Common myeloid progenitor, CD34-positive (primary cell): ENCODE measurements at regions not wholly inside any gene's neighbourhood (a gene's known extent, or its start where the extent isn't known, plus 50 kb on each side); places are given as distances from the start of the nearest gene placed in this dataset.

Experiments
- CTCF ChIA-PET: fragments of 350-600 bp; sonication (Branson Sonifier 250); formaldehyde crosslinking; loops from one replicate; lab custom pipeline; 2021; ENCODE audit warnings: antibody characterized with exemption; lab: Charles Lee
- POLR2A ChIA-PET: fragments of 350-600 bp; sonication (Branson Sonifier 250); formaldehyde crosslinking; loops from one replicate; lab custom pipeline; 2021; ENCODE audit warnings: antibody characterized with exemption; lab: Charles Lee
- DNase-seq, 3 donors: peaks; one replicate each; pipeline versions ENCODE4 v3.0.0 to v3.0.0-alpha.2; 2013
- H3K27ac ChIP-seq, 2 experiments: 1 replicate in 1 of 2; 2 replicates in 1 of 2; pipeline ENCODE4 v1.7.0; 2013; ENCODE audit warnings: inconsistent platforms in 2 of 2, low read length in 2 of 2, mild to moderate bottlenecking in 2 of 2, low read depth in 1 of 2, moderate library complexity in 1 of 2; ENCODE audit not compliant: severe bottlenecking in 2 of 2, insufficient read depth in 1 of 2, poor library complexity in 1 of 2
- H3K27me3 ChIP-seq, 5 experiments: replicated peaks in 2 of 5; 1 replicate in 3 of 5; 2 replicates in 2 of 5; pipeline versions ENCODE4 v1.6.1 to v1.7.0; 2013; ENCODE audit warnings: low read length in 4 of 5, mild to moderate bottlenecking in 2 of 5, moderate library complexity in 2 of 5, inconsistent platforms in 1 of 5; ENCODE audit not compliant: insufficient read depth in 5 of 5, control insufficient read depth in 4 of 5
- H3K36me3 ChIP-seq, 4 experiments: 1 replicate in 2 of 4; 2 replicates in 2 of 4; pipeline versions ENCODE4 v1.6.1 to v1.7.0; 2013; ENCODE audit warnings: low read length in 3 of 4, control low read depth in 1 of 4, mild to moderate bottlenecking in 1 of 4; ENCODE audit not compliant: control insufficient read depth in 4 of 4, insufficient read depth in 4 of 4
- H3K4me1 ChIP-seq, 4 experiments: 1 replicate in 3 of 4; 2 replicates in 1 of 4; pipeline versions ENCODE4 v1.6.1 to v1.7.1; 2013; ENCODE audit warnings: low read length in 3 of 4, mild to moderate bottlenecking in 3 of 4, control low read depth in 1 of 4, inconsistent platforms in 1 of 4, moderate library complexity in 1 of 4; ENCODE audit not compliant: control insufficient read depth in 4 of 4, insufficient read depth in 4 of 4; ENCODE audit errors: control extremely low read depth in 1 of 4
- H3K4me3 ChIP-seq, 7 experiments: 1 replicate in 4 of 7; 2 replicates in 3 of 7; pipeline versions ENCODE4 v1.5.1 to v1.7.0; 2013; ENCODE audit warnings: mild to moderate bottlenecking in 7 of 7, low read length in 6 of 7, moderate library complexity in 6 of 7, inconsistent platforms in 2 of 7, low read depth in 2 of 7, control low read depth in 1 of 7; ENCODE audit not compliant: insufficient read depth in 4 of 7, control insufficient read depth in 1 of 7; ENCODE audit errors: extremely low read depth in 1 of 7
- H3K9me3 ChIP-seq, 5 experiments: 1 replicate in 4 of 5; 2 replicates in 1 of 5; pipeline versions ENCODE4 v1.6.1 to v1.7.1; 2013; ENCODE audit warnings: low read length in 4 of 5, mild to moderate bottlenecking in 2 of 5, inconsistent platforms in 1 of 5, low read depth in 1 of 5, moderate library complexity in 1 of 5; ENCODE audit not compliant: control insufficient read depth in 4 of 5, insufficient read depth in 2 of 5; ENCODE audit errors: control extremely low read depth in 1 of 5
- WGBS: methylation state at CpG from one replicate; pipeline ENCODE4 v1.1.5; 2013; ENCODE audit not compliant: insufficient coverage; 5-methylcytosine and 5-hydroxymethylcytosine counted together

GRCh38 chr5:158390577-158390976 lies 531.6 kb upstream of the CLINT1 start:
- POLR2A ChIA-PET = no interaction called here
- no peak for DNase-seq
- CTCF ChIA-PET = no interaction called here
- Histone ChIP-seq H3K36me3 (no peaks in the 10 kb centered on the region), H3K27ac (no peak overlapping the region), H3K4me3 (no peak overlapping the region), H3K9me3 (no peaks in the 10 kb centered on the region), H3K4me1 (peaks cover 0 to 7% (median 0%) of the 10 kb centered on the region in 4 experiments), H3K27me3 (no peaks in the 10 kb centered on the region)
- WGBS = 57% methylated on average over 1 of the region's 1 CpG

- DNase-seq = no peak
- ChIA-PET CTCF (no interaction called here), POLR2A (no interaction called here)
- Histone ChIP-seq H3K9me3 (peaks cover 0 to 5% (median 4%) of the 10 kb centered on the region in 5 experiments), H3K36me3 (no peaks in the 10 kb centered on the region), H3K4me3 (no peak overlapping the region), H3K27me3 (no peaks in the 10 kb centered on the region), H3K27ac (no peak overlapping the region), H3K4me1 (peaks cover 0 to 7% (median 0%) of the 10 kb centered on the region in 4 experiments)
- WGBS = 98% methylated on average over 4 of the region's 4 CpGs
These were observed 530.8 kb upstream of the CLINT1 start for GRCh38 chr5:158389786-158390185.

DNA sequence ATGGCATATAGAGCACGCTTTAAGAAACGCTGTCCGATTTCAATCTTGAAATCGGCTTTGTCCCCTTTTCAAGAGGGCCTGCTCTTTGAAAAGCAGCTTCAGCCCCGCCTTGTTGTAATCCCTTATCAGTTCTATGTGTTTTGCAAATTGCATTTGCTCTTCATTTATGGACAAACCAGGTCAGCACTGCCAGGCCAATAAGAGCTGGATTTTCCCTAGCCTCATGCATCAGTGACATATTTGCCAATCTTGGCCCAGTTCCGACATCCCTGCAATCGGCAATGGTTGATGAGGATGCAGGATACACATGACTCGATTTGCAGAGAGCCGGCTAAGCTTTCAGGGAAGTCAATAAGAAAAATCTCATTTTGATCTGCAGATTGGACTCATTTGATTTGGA lies 529.1 kb upstream of the CLINT1 start:
- POLR2A ChIA-PET = no interaction called here
- CTCF ChIA-PET = interaction anchor here (1.1 kb wide), 1 partner anchor 14 kb away, joined by 4 read pairs; no protein-coding TSS in a partner anchor

DNA sequence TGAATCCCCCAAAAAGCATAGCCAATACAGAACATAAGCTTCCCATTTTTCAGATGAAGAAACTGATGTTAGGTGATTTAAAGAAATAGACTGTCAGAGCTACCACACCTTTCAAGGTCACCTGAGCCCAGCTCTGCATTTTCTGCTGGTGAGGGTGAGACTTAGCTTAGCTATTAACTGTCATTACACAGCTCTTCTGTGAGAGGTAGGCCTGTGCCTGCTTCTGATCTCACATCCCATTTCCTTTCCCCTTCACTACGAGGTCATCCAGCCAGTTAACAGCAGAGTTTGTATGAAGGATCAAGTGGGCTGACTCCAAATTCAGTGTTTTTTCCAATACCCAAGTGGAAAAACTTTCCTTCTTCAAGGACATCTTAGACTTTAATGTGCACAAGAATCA lies 528.6 kb upstream of the CLINT1 start:
- H3K4me3 ChIP-seq = no peak overlapping the region
- H3K9me3 ChIP-seq = peaks cover 0 to 5% (median 4%) of the 10 kb centered on the region in 5 experiments
- CTCF ChIA-PET = interaction anchor here (1.0 to 1.1 kb wide), 2 partner anchors 10 to 13 kb away, joined by 3 to 4 read pairs; no protein-coding TSS in a partner anchor
- POLR2A ChIA-PET = no interaction called here
- H3K36me3 ChIP-seq = no peaks in the 10 kb centered on the region
- H3K4me1 ChIP-seq = peaks cover 0 to 12% (median 0%) of the 10 kb centered on the region in 4 experiments
- no peak overlapping the region for H3K27ac ChIP-seq
- no CpG with 5 or more reads among the region's 1 CpG for WGBS
- no peaks in the 10 kb centered on the region for H3K27me3 ChIP-seq
- no peak for DNase-seq

More for the DNA sequence above, 529.1 kb upstream of the CLINT1 start:
- Histone ChIP-seq H3K4me3 (no peak overlapping the region), H3K36me3 (no peaks in the 10 kb centered on the region), H3K9me3 (peaks cover 0 to 5% (median 4%) of the 10 kb centered on the region in 5 experiments), H3K27ac (no peak overlapping the region), H3K27me3 (no peaks in the 10 kb centered on the region), H3K4me1 (peaks cover 0 to 7% (median 0%) of the 10 kb centered on the region in 4 experiments)
- WGBS = 100% methylated on average over 7 of the region's 9 CpGs
- DNase-seq = no peak

DNA sequence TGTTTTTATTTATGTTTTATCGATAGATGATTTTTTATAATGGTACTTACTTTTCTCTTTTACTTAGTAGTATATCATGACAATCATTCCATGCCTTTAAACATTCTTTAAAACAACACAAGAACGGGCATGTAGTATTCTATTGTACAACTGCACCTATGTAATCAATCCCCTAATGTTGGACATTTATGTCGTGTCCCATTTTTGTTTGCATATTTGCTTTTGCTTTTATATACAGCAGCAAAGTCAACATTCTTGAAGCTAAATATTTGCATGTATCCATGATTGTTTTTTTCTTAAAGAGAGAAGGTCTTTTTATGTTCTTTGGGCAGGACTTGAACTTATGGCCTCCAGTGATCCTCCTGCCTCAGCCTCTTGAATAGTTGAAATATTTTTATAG lies 527.0 kb upstream of the CLINT1 start:
- Histone ChIP-seq H3K27me3 (peaks cover 0 to 4% (median 0%) of the 10 kb centered on the region in 5 experiments), H3K4me3 (no peak overlapping the region), H3K4me1 (peaks cover 0 to 13% (median 0%) of the 10 kb centered on the region in 4 experiments), H3K36me3 (no peaks in the 10 kb centered on the region), H3K9me3 (peaks cover 0 to 5% (median 4%) of the 10 kb centered on the region in 5 experiments), H3K27ac (no peak overlapping the region)
- ChIA-PET CTCF (no interaction called here), POLR2A (no interaction called here)
- WGBS = 100% methylated on average over 1 of the region's 3 CpGs
- no peak for DNase-seq

- Histone ChIP-seq H3K4me3 (no peak overlapping the region), H3K36me3 (no peaks in the 10 kb centered on the region), H3K27ac (no peak overlapping the region), H3K27me3 (peaks cover 0 to 8% (median 0%) of the 10 kb centered on the region in 5 experiments), H3K9me3 (peaks cover 0 to 5% (median 4%) of the 10 kb centered on the region in 5 experiments), H3K4me1 (peaks cover 0 to 6% (median 0%) of the 10 kb centered on the region in 4 experiments)
- DNase-seq = no peak
- ChIA-PET CTCF (no interaction called here), POLR2A (interaction anchor here (0.7 kb wide), 1 partner anchor 125 kb away, joined by 3 read pairs; no protein-coding TSS in a partner anchor)
- WGBS = no CpG with 5 or more reads among the region's 1 CpG
These were observed 525.9 kb upstream of the CLINT1 start for GRCh38 chr5:158384535-158385481.

GRCh38 chr5:158383486-158383885 lies 524.5 kb upstream of the CLINT1 start:
- CTCF ChIA-PET = no interaction called here

More at GRCh38 chr5:158383486-158383885, 524.5 kb upstream of the CLINT1 start:
- WGBS = no CpG with 5 or more reads among the region's 1 CpG
- Histone ChIP-seq H3K27ac (no peak overlapping the region), H3K27me3 (peaks cover 0 to 8% (median 0%) of the 10 kb centered on the region in 5 experiments), H3K4me1 (peaks cover 0 to 6% (median 0%) of the 10 kb centered on the region in 4 experiments), H3K9me3 (peaks cover 0 to 5% (median 4%) of the 10 kb centered on the region in 5 experiments), H3K36me3 (no peaks in the 10 kb centered on the region), H3K4me3 (no peak overlapping the region)
- no peak for DNase-seq
- POLR2A ChIA-PET = no interaction called here
